Stimulated activated naive B cell treated with anti-CD40 and anti-IgM and Interleukin-4, amounts not matched to agents 10 μg/mL and 1 μg/mL and 100 μg/mL, for 72 hours (primary cell): ENCODE measurements at regions not wholly inside any gene's neighbourhood (a gene's known extent, or its start where the extent isn't known, plus 50 kb on each side); places are given as distances from the start of the nearest gene placed in this dataset.

ENCODE experiments used
- ATAC-seq, 2 donors: fragments of 150-1000 bp; cut with Tn5 transposase; replicated peaks; 2 replicates each; pipeline ENCODE4 v1.10.0; 2021; ENCODE audit warnings: moderate library complexity in 1 of 2
- DNase-seq: peaks from one replicate; pipeline ENCODE4 v3.0.0; 2021
- H3K27ac Mint-ChIP-seq: one replicate; pipeline ENCODE4 v1.8.0; 2022; ENCODE audit warnings: mild to moderate bottlenecking, mixed read lengths
- H3K27me3 Mint-ChIP-seq, 2 donors: one replicate each; pipeline ENCODE4 v1.8.0; 2022; ENCODE audit warnings: mixed read lengths in 2 of 2
- H3K36me3 Mint-ChIP-seq, 2 donors: one replicate each; pipeline ENCODE4 v1.8.0; 2022; ENCODE audit warnings: mixed read lengths in 2 of 2, mild to moderate bottlenecking in 1 of 2
- H3K4me1 Mint-ChIP-seq, 2 donors: one replicate each; pipeline ENCODE4 v1.8.0; 2022; ENCODE audit warnings: mixed read lengths in 2 of 2, mild to moderate bottlenecking in 1 of 2
- H3K4me3 Mint-ChIP-seq, 2 donors: one replicate each; pipeline ENCODE4 v1.8.0; 2022; ENCODE audit warnings: mild to moderate bottlenecking in 2 of 2, mixed read lengths in 2 of 2, moderate library complexity in 1 of 2
- H3K9me3 Mint-ChIP-seq, 2 donors: one replicate each; pipeline ENCODE4 v1.8.0; 2022; ENCODE audit warnings: mixed read lengths in 2 of 2, mild to moderate bottlenecking in 1 of 2

DNA sequence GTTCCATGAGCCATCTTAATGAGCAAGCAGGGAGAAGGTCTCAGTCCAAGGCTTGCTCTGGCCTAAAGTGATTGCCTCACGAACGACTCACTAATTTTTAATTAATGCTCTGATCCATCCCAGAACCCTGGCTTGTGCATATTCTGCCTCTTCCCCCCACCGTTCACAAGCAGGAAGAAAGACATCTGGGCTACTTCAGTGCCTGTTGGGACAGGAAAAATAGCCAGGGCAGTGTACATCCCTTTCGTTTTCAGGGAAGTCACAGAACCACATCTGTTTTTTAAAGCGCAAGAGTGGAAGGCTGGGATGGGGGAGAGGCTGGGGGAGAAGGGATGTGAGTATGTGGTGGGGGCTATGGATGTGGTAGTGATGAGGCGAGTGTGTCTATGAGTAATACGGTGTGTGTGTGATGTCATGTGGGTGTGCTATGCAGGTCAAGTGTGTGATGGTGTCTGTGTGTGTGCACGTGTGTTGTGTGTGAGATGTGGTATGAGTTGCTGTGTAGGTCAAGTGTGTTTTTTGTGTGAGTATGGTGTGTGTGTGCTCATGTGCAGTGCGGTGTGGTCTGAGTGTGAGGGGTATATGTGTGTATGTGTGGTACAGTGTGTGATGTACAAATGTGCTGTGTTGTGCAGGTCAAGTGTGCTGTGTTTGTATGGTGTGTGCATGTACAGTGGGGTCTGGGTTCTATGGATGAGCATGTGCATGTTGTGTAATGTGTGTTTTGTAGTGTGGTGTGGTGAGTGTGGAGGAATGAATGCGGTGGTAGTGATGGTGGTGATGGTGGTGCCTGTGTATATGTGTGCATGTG, 64.9 kb upstream of the SYT6 start:
- Mint-ChIP-seq H3K4me3 (no peak overlapping the region), H3K27me3 (peaks cover 6% of the 10 kb centered on the region in 2 donors), H3K9me3 (no peaks in the 10 kb centered on the region), H3K36me3 (no peaks in the 10 kb centered on the region), H3K27ac (no peak overlapping the region), H3K4me1 (peaks cover 4 to 6% of the 10 kb centered on the region in 2 donors)
- ATAC-seq (peak in 1 of 2 donors; percentile 16), DNase-seq (no peak)

DNA sequence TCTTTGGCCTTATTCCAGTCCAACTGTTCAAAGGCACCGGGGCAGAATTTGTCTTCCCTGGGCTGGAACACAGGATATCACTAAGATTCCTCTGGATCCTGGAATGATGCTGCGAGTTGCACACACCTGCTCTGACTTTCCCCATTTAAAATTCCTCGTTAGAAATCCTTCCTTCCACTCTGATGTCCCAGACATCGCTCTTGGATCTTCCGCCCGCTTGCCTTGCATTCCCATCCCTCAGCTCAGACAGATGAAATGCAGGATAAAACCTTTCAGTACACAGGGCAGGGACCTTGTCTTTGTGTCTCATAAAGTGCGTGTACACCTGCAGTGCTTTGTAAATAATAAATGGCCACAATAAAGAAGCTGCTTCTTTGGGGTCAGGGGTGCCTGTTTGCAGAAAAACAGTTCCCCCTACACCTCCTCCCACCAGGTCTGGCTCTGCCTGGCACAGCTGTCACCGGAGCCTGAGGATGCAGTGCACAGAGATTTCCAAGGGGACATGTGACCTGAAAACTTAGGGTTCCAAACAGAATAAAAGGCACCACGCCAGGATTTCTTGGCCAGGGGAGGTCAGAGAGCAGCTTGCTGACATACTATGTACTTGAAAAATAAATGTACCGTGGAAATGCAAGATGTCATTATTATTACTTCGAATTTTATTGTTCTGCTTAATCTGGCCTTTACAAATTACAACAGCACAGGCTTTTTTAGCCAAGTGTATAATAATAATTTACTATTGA, 62.9 kb upstream of the SYT6 start:
- Mint-ChIP-seq H3K27me3 (peaks cover 10 to 16% of the 10 kb centered on the region in 2 donors), H3K4me3 (no peak overlapping the region), H3K27ac (no peak overlapping the region), H3K9me3 (no peaks in the 10 kb centered on the region), H3K4me1 (peaks cover 4 to 6% of the 10 kb centered on the region in 2 donors), H3K36me3 (no peaks in the 10 kb centered on the region)
- ATAC-seq: no peak
- no peak for DNase-seq

DNA sequence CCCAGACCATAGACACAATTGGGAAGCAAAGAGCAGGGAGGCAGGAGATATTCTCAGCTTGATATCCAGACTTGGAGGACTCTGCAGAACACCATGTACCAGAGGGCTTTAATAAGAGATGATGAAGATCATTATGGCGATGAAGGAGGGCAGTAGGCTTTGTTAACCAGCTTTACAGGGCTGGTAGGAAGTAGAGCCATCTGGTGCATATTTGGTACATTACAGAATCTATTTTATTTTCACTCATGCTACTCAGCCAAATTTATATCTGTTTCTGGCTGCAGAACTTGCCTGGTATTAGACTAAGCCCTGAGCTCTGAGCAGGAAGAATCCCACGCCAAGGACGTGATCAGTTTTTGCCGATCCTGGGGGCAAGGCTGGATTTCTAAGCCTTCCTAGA, 61.8 kb upstream of the SYT6 start:
- H3K27ac Mint-ChIP-seq: no peak overlapping the region
- no peak overlapping the region for H3K4me3 Mint-ChIP-seq
- no peaks in the 10 kb centered on the region for H3K9me3 Mint-ChIP-seq
- H3K27me3 Mint-ChIP-seq: peaks cover 10 to 16% of the 10 kb centered on the region in 2 donors
- DNase-seq (no peak), ATAC-seq (no peak)
- peaks cover 4 to 6% of the 10 kb centered on the region in 2 donors for H3K4me1 Mint-ChIP-seq
- H3K36me3 Mint-ChIP-seq: no peaks in the 10 kb centered on the region

DNA sequence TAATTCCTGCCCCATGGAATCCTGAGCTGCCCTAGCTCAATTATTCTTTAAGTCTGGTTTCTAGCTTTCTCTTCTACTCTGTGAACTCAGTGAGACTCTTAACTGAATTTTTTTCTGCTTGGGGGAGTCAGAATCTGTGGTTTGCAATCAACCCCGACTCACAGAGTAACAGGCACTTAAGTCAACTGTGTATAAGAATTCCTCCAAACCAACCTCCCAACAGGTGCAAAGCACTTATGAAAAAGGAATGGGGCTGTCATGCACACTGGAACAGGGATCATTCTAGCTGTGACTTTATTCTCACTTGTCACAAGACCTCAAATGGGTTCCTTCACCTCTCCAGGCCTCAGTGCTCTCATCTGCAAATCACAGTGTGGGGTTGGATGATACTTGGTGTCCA, 60.3 kb upstream of the SYT6 start:
- no peaks in the 10 kb centered on the region for H3K36me3 Mint-ChIP-seq
- DNase-seq: no peak
- peaks cover 4 to 5% of the 10 kb centered on the region in 2 donors for H3K4me1 Mint-ChIP-seq
- H3K27ac Mint-ChIP-seq: no peak overlapping the region
- H3K9me3 Mint-ChIP-seq: no peaks in the 10 kb centered on the region
- no peak overlapping the region for H3K4me3 Mint-ChIP-seq
- ATAC-seq: no peak
- peaks cover 16 to 19% of the 10 kb centered on the region in 2 donors for H3K27me3 Mint-ChIP-seq

DNA sequence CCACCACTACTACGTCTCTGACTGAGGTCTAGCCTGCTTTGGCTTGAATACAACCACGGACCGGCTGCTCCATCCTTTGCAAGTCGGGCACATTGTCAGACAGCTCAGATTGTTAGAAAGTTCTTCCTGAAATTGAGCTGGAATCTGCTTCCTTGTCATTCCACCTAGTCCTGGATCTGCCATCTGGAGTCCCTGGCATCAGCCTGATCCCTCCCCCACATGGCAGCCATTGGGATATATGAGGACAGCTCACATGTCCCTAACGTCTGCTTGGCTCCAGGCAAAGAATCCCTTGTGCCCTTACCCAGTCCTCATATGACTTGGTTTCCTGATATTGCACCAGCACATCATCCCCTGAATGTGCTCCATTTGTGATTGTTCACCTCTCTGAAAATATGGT, 56.3 kb upstream of the SYT6 start:
- Mint-ChIP-seq H3K4me1 (no peaks in the 10 kb centered on the region), H3K36me3 (no peaks in the 10 kb centered on the region), H3K4me3 (no peak overlapping the region), H3K9me3 (no peaks in the 10 kb centered on the region), H3K27ac (no peak overlapping the region), H3K27me3 (peaks cover 34 to 45% of the 10 kb centered on the region in 2 donors)
- ATAC-seq (no peak), DNase-seq (no peak)

DNA sequence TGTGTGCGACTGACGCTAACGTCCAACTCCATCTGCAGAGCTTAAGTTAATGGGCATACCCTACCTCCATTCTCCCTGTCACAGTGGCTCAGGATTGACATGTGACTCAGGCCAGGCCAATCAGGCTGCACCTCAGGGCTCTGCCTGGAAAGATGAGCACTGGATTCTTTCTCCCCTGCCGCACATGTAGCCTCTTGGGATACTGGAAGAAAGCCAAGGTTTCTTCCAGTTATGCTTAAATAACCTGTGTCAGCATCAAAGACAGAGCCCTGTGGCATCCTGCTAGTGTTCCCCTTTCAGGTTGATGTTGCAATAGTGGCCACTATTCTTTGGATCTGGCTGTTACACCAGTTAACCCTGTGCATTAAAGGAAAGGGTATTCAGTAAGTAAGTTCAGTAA, 55.0 kb upstream of the SYT6 start:
- no peak overlapping the region for H3K27ac Mint-ChIP-seq
- H3K36me3 Mint-ChIP-seq: no peaks in the 10 kb centered on the region
- H3K4me3 Mint-ChIP-seq: no peak overlapping the region
- no peak for DNase-seq
- no peak for ATAC-seq
- H3K9me3 Mint-ChIP-seq: no peaks in the 10 kb centered on the region
- peaks cover 36 to 48% of the 10 kb centered on the region in 2 donors for H3K27me3 Mint-ChIP-seq
- H3K4me1 Mint-ChIP-seq: no peaks in the 10 kb centered on the region

DNA sequence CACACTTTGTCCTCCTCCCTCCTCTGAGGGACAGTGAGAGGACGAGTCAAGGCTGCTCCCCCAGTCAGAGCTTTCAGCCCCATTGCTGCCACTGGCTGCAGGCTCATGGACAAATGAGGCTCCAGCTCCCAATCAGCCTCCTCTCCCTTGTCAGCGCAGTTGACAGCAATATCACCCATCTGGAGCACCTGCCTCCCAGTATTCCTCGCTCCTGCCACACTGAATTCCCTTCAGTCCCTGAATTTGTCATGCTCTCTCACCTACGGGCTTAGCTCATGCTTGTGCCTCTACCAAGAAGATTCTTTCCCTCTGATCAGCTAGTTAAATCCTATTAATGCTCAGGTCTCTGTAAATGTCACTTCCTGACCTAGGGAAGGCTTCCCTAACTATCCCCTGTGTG, 54.4 kb upstream of the SYT6 start:
- no peak overlapping the region for H3K27ac Mint-ChIP-seq

DNA sequence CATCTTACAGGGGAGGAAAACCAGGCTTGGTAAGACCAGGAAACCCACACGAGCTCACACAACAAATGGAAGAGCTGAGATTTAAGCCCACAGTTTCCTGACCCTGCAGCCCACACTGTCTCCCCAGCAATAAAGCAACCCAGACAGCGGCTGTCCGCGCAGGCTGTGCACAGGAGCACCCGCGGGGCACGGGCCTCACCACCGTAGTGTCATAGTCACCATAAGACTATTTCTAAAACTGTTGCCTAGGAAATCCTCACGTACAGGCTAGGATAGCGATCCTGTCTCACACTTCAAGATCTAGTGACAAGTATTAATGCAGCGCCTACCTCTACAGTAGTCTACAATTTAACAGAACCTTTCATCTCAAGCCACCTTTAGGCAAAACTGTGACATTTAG, 54.0 kb upstream of the SYT6 start:
- Mint-ChIP-seq H3K4me3 (no peak overlapping the region), H3K4me1 (no peaks in the 10 kb centered on the region), H3K9me3 (no peaks in the 10 kb centered on the region), H3K36me3 (no peaks in the 10 kb centered on the region), H3K27me3 (peaks cover 34 to 44% of the 10 kb centered on the region in 2 donors), H3K27ac (no peak overlapping the region)
- no peak for DNase-seq
- ATAC-seq: no peak

More for the DNA sequence above, 54.4 kb upstream of the SYT6 start:
- no peak for DNase-seq
- no peaks in the 10 kb centered on the region for H3K9me3 Mint-ChIP-seq
- no peak for ATAC-seq
- H3K36me3 Mint-ChIP-seq: no peaks in the 10 kb centered on the region
- peaks cover 36 to 49% of the 10 kb centered on the region in 2 donors for H3K27me3 Mint-ChIP-seq
- no peak overlapping the region for H3K4me3 Mint-ChIP-seq
- no peaks in the 10 kb centered on the region for H3K4me1 Mint-ChIP-seq

DNA sequence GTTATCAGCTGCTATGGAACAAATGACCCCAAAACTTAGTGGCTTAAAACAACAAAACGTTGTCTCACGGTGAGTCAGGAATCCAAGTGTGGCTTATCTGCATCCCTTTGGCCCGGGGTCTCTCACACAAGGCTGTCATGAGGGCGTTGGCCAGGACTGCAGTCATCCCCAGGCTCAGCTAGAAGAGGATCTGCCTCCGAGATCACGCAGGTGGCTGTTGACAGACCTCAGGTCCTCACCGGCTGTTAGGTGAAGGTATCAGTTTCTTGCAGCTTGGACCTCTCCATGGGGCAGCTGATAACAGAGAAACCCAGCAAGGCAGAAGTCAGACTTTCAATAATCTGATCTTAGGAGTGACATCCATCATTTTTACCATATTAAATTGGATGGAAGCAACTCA, 52.7 kb upstream of the SYT6 start:
- Mint-ChIP-seq H3K4me1 (no peaks in the 10 kb centered on the region), H3K4me3 (no peak overlapping the region), H3K27me3 (peaks cover 34 to 42% of the 10 kb centered on the region in 2 donors), H3K27ac (no peak overlapping the region), H3K36me3 (no peaks in the 10 kb centered on the region), H3K9me3 (no peaks in the 10 kb centered on the region)
- ATAC-seq (no peak), DNase-seq (no peak)

DNA sequence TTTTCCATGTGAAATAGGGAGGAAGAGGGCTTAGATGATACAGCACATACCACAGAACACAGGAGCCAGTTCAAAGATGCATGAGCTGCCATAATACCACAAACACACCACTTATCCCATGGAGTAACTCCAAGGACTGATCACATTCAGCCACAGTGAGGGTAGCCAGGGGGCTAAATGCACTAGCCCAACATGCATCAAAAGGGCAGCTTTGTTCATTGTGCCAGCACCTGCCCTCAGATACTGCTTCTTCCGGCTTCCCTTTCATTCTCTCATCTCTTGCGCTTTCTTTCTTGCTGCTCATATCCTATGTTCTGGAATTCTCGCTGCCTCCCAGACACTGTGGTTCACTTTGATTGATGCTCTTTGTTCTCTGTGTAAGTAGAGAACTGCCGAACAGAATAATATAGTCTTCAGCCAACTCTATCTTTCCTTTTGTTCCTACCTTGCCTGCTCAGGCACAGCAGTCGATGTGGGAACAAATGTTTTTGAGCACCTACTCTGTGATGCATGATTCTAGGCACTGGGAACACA, 50.0 kb upstream of the SYT6 start:
- Mint-ChIP-seq H3K4me3 (no peak overlapping the region), H3K27me3 (peaks cover 23 to 48% of the 10 kb centered on the region in 2 donors), H3K4me1 (no peaks in the 10 kb centered on the region), H3K9me3 (no peaks in the 10 kb centered on the region), H3K27ac (no peak overlapping the region), H3K36me3 (no peaks in the 10 kb centered on the region)
- ATAC-seq: no peak
- no peak for DNase-seq
